ENCODE measurements at regions not wholly inside any gene's neighbourhood (a gene's known extent, or its start where the extent isn't known, plus 50 kb on each side); places are given as distances from the start of the nearest gene placed in this dataset.

DNA sequence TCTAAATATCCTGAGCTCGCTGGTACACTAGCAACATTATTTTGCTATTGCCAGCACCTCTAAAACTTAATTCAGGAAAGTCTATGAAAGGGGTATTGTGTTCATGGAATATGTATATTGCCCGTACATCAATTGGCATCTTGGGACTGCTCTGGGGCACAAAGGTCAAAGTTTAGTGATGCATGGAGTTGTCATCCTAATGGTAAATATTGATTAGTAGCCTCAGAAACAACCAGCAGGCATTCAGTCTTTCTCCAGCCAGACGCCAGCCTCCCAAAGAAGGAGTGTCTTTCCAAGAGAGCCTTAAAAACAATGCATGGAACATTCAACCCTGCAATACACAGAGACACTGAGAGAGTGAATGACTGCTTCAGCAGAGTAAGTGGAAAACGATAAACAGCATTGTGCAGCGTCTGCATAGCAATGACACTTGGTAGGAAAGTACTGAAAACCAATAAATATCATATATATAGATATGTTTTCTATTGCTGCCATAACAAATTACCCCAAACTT is 377.3 kb downstream of the SHQ1 start:
- DNase-seq: no peak
- ChIA-PET POLR2A (no interaction called here), CTCF (no interaction called here)
- peaks cover 9% of the 10 kb centered on the region for H3K4me1 Mint-ChIP-seq (ENCODE audit: low read depth)
- H3K36me3 Mint-ChIP-seq (ENCODE audit: low read depth): no peaks in the 10 kb centered on the region
- no peak for ATAC-seq
- H3K4me3 Mint-ChIP-seq: no peak overlapping the region
- no peaks in the 10 kb centered on the region for H3K27me3 Mint-ChIP-seq (ENCODE audit: low read depth)
- no peaks in the 10 kb centered on the region for H3K9me3 Mint-ChIP-seq (ENCODE audit: insufficient read depth)
- no peak overlapping the region for H3K27ac Mint-ChIP-seq

DNA sequence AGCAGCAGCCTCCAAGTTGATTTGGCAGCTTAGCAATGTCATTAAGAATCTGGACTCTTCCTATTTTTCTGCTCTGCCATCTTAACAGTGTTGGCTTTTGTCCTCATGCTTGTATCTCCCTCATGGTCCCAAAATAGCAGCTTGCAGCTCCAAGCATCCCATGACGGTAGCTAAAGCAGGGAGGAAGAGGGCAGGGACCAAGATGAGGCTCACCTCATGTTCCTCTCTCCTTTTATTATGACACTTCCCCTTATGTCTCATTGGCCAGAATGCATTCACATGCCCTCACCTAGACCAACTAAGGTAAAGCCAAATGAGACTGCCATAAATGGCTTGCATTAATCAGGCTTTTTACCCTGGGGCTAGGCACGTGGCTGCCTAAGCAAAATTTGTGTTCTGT is 382.4 kb downstream of the SHQ1 start:
- Mint-ChIP-seq H3K27me3 (ENCODE audit: low read depth) (peaks cover 3% of the 10 kb centered on the region), H3K36me3 (ENCODE audit: low read depth) (no peaks in the 10 kb centered on the region), H3K9me3 (ENCODE audit: insufficient read depth) (no peaks in the 10 kb centered on the region), H3K27ac (no peak overlapping the region), H3K4me1 (ENCODE audit: low read depth) (no peaks in the 10 kb centered on the region), H3K4me3 (no peak overlapping the region)
- no peak for ATAC-seq
- no peak for DNase-seq
- ChIA-PET CTCF (no interaction called here), POLR2A (no interaction called here)

DNA sequence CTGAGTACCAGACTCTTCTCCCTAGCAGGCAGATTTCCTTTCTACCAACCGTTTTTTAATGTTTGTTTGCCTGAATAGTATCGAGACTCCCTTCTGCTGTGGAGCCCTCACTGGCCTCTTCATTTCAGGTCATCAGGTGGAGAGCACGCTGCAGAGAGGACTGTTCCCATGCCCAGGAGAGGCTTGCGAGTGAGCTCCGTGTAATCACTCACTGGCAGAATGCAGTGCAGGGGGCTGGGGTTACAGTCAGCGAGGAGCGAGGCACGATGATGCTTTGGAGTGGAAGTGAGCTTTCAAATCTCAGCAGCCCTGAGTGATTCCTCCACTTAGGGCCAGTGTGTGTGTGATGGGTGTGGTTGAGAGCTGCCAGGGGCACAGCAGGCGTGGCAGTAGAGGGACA is 385.2 kb downstream of the SHQ1 start:
- H3K27me3 Mint-ChIP-seq (ENCODE audit: low read depth): peaks cover 5% of the 10 kb centered on the region
- no peaks in the 10 kb centered on the region for H3K9me3 Mint-ChIP-seq (ENCODE audit: insufficient read depth)
- ChIA-PET POLR2A (no interaction called here), CTCF (no interaction called here)
- ATAC-seq (no peak), DNase-seq (no peak)
- H3K36me3 Mint-ChIP-seq (ENCODE audit: low read depth): no peaks in the 10 kb centered on the region
- no peaks in the 10 kb centered on the region for H3K4me1 Mint-ChIP-seq (ENCODE audit: low read depth)
- H3K4me3 Mint-ChIP-seq: no peak overlapping the region
- H3K27ac Mint-ChIP-seq: no peak overlapping the region

DNA sequence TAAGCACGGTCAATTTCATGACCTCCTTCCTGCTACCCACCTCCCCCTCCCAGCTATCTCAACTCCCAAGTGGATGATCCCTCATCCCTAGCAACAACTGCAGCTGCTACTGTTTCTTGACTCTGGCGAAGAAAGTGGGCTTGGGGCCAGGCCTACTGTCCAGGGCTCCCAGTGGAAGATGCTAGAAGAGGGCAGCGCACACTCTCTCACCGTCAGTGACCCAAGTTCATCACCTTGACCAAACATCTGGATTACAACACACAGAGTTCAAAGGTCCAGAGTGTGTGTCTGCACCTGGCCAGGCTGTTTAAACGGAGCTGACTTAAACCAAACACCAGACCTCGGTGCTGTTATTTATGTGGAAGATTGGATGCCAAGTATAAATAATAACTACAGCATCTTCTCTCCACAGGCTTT is 385.6 kb downstream of the SHQ1 start:
- CTCF ChIA-PET: no interaction called here
- Mint-ChIP-seq H3K4me1 (ENCODE audit: low read depth) (no peaks in the 10 kb centered on the region), H3K27me3 (ENCODE audit: low read depth) (peaks cover 5% of the 10 kb centered on the region), H3K27ac (no peak overlapping the region), H3K36me3 (ENCODE audit: low read depth) (no peaks in the 10 kb centered on the region), H3K4me3 (no peak overlapping the region), H3K9me3 (ENCODE audit: insufficient read depth) (no peaks in the 10 kb centered on the region)
- ATAC-seq (no peak), DNase-seq (no peak)
- POLR2A ChIA-PET: no interaction called here

DNA sequence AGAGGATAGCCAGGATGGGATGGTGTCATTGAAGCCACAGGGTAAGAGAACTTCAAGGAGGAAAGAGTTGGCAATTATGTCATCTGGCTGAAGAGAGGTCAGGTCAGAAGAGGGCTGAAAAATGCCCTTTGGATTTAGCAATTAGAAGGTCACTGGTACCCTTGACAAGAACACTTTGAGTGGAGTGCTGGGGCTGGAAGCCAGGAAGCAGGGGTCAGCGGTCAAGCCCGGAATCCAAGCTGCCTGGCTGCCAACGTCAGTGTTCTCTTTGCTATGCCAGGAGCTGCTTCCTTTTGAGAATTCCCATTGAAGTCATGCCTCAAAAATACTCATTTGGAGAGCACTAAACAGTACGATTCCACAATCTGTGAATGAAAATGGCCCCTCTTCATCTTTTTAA is 386.5 kb downstream of the SHQ1 start:
- H3K27ac Mint-ChIP-seq: no peak overlapping the region
- H3K36me3 Mint-ChIP-seq (ENCODE audit: low read depth): no peaks in the 10 kb centered on the region
- H3K4me1 Mint-ChIP-seq (ENCODE audit: low read depth): no peaks in the 10 kb centered on the region
- POLR2A ChIA-PET: no interaction called here
- H3K9me3 Mint-ChIP-seq (ENCODE audit: insufficient read depth): no peaks in the 10 kb centered on the region
- H3K27me3 Mint-ChIP-seq (ENCODE audit: low read depth): peaks cover 5% of the 10 kb centered on the region
- no peak for ATAC-seq
- H3K4me3 Mint-ChIP-seq: no peak overlapping the region
- CTCF ChIA-PET: no interaction called here
- no peak for DNase-seq

DNA sequence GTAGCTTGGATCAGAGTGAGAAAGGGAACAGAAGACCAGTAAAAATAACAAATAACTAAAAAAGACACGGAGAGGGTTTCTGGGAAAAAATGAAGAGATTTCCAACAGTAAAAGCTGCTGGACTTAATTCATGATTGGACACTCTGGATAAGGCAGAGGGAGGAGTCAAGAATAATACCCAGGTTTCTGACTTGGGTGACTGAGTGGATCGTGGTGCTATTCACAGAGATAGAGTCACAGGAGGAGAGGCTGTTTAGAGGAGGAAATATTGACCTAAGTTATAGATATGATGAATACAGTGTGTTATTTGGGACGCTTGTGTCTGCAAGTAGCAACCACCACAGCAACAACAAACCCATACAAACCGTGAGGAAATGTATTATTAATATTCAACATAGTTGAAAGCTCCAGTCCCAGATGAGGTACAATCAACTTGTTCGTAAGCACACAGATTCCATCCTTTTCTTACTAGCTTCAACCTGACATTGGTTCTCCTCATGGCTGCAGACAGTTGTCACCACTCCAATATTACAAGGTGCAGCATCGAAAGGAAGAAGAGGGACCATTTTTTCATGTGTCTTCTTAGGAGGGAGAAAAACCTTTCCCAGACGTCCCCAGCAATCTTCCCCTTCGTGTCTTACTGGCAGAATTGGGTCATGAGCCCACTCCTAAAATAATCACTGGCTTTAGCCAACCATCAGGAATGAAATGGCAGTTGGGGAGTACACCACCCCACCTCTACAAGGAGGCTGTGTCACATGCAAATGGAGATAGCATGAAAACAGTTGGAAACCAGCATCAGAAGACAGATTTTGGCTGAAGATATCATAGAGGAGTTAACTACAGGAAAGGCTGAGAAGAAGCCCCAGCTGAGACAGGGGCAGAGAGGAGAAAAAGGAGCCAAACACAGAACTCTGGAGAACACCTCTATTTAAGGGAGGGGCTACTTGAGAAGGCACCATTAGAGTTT is 387.8 kb downstream of the SHQ1 start:
- CTCF ChIA-PET: no interaction called here
- Mint-ChIP-seq H3K27ac (no peak overlapping the region), H3K36me3 (ENCODE audit: low read depth) (no peaks in the 10 kb centered on the region), H3K4me1 (ENCODE audit: low read depth) (peaks cover 5% of the 10 kb centered on the region), H3K27me3 (ENCODE audit: low read depth) (peaks cover 5% of the 10 kb centered on the region), H3K4me3 (no peak overlapping the region), H3K9me3 (ENCODE audit: insufficient read depth) (no peaks in the 10 kb centered on the region)
- DNase-seq (no peak), ATAC-seq (no peak)
- POLR2A ChIA-PET: no interaction called here

DNA sequence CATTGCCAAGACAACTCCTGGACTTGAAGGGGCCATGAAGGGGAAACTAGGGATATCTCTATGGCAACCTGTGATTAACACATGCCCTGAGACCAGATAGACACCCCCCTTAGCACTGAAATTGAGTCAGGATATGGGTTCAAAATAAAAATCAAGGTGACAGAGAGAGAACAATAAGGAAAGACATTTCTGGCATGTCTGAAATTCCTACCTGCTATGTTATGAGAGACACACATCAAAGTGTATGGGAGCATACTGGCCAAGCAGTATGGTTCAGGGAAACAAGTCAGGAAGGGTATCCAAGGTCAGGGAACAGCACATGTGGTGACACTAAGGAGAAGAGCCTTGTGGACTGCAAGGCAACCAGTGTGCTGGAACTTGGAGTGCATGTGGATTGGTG is 388.7 kb downstream of the SHQ1 start:
- ChIA-PET POLR2A (no interaction called here), CTCF (no interaction called here)
- Mint-ChIP-seq H3K27me3 (ENCODE audit: low read depth) (peaks cover 8% of the 10 kb centered on the region), H3K4me1 (ENCODE audit: low read depth) (peaks cover 14% of the 10 kb centered on the region), H3K9me3 (ENCODE audit: insufficient read depth) (no peaks in the 10 kb centered on the region), H3K36me3 (ENCODE audit: low read depth) (no peaks in the 10 kb centered on the region), H3K27ac (no peak overlapping the region), H3K4me3 (no peak overlapping the region)
- no peak for ATAC-seq
- no peak for DNase-seq

DNA sequence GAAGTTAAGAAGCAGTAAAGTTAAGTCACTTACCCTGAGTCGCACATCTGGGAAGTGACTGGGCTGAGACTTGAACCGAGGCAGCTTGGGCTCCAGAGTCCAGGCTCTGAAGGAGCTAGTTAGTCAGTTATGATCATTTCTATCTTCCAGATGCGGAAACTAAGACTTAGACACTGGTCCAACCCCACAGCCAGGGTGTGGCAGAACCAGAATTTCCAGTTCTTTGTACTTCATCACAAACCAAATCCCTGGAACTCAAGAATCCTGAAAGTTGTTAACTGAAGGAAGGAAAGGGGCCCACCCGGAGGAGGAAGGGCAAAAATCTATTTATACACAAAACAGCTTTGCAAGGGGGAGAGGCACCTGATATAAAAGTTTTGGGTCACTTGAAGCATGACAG is 389.9 kb downstream of the SHQ1 start:
- Mint-ChIP-seq H3K36me3 (ENCODE audit: low read depth) (no peaks in the 10 kb centered on the region), H3K27ac (no peak overlapping the region), H3K4me3 (no peak overlapping the region), H3K9me3 (ENCODE audit: insufficient read depth) (no peaks in the 10 kb centered on the region), H3K27me3 (ENCODE audit: low read depth) (peaks cover 16% of the 10 kb centered on the region), H3K4me1 (ENCODE audit: low read depth) (peaks cover 15% of the 10 kb centered on the region)
- no peak for DNase-seq
- ATAC-seq: no peak
- CTCF ChIA-PET: no interaction called here
- POLR2A ChIA-PET: no interaction called here

DNA sequence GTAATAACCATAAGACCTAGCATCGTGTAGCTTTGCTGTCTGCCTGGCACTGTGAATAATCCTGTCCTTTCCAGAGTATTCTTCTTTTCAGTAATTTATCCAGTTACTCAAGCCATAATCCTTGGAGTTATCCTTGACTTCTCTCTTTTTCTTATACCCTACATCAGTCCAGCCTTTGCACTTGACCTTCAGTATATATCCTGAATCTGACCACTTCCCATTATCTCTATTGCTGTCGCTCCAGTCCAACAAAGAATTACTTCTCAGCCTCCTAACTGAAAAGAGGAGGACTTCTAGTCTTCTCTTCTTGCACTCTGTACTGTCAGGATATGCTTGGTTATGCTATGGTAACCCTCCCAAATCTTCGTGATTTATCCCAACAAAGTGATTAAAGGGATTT is 393.8 kb downstream of the SHQ1 start:
- no peak overlapping the region for H3K4me3 Mint-ChIP-seq

DNA sequence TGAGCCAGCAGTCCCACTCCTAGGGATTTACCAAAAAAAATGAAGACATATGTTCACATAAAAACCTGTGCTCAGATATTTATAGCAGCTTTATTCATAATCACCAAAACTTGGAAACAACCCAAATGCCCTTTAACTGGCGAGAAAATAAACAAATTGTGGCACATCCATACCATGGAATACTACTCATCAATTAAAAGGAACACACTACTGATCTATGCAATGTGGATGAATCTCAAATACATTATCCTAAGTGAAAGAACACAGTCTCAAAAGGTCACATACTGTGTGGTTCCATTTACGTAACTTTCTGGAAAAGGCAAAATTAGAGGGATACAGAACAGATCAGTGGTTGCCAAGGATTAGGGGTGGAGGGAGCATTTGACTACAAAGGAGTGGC is 394.5 kb downstream of the SHQ1 start:
- no peaks in the 10 kb centered on the region for H3K36me3 Mint-ChIP-seq (ENCODE audit: low read depth)
- ATAC-seq: no peak
- no peak for DNase-seq
- no peaks in the 10 kb centered on the region for H3K9me3 Mint-ChIP-seq (ENCODE audit: insufficient read depth)
- peaks cover 15% of the 10 kb centered on the region for H3K4me1 Mint-ChIP-seq (ENCODE audit: low read depth)
- H3K4me3 Mint-ChIP-seq: no peak overlapping the region
- no peak overlapping the region for H3K27ac Mint-ChIP-seq
- ChIA-PET POLR2A (no interaction called here), CTCF (interaction anchor here (0.7 kb wide), 1 partner anchor 12 kb away, joined by 3 read pairs; no protein-coding TSS in a partner anchor)
- peaks cover 35% of the 10 kb centered on the region for H3K27me3 Mint-ChIP-seq (ENCODE audit: low read depth)

More for the DNA sequence above, 393.8 kb downstream of the SHQ1 start:
- Mint-ChIP-seq H3K9me3 (ENCODE audit: insufficient read depth) (no peaks in the 10 kb centered on the region), H3K27ac (no peak overlapping the region), H3K36me3 (ENCODE audit: low read depth) (no peaks in the 10 kb centered on the region), H3K4me1 (ENCODE audit: low read depth) (peaks cover 15% of the 10 kb centered on the region), H3K27me3 (ENCODE audit: low read depth) (peaks cover 35% of the 10 kb centered on the region)
- ATAC-seq: no peak
- CTCF ChIA-PET: no interaction called here
- POLR2A ChIA-PET: no interaction called here
- DNase-seq: no peak

DNA sequence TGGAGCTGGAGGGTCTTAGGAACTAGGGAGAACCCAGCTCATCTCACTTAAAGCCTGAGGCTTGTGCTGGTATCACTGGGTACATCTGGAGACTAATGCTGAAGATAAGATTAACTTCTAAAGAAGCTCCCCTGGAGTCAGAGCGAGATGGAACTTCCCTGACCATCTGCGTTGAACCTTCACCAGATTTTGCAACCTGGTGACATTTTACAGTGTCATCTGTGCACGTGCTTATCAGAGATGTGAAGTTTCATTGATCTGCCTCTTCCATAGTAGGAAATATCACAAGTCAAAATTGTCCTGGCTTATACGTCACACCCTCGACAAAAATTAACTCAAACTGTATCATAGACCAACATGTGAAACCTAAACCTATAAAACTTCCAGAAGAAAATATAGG is 395.5 kb downstream of the SHQ1 start:
- H3K27ac Mint-ChIP-seq: no peak overlapping the region
- no peak overlapping the region for H3K4me3 Mint-ChIP-seq

DNA sequence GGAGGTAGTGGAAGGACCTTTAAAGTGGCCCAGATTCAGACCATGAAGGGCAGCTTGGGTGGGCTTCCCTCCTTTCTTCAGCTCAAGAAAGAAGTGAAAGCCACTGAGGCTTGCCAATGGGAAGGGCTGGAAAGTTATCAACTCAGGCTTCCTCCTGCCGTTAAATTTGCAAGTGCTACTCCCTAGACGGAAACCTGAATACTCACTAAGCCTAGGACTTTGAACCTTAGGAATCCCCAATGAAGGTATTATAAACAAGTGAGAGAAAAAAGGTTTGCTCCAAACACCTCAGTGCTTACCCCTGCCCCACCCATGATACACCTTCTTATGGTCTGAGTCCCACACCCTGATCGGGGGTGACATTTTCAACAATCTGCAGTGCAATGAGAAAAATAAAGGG is 396.4 kb downstream of the SHQ1 start:
- DNase-seq (no peak), ATAC-seq (no peak)
- Mint-ChIP-seq H3K9me3 (ENCODE audit: insufficient read depth) (no peaks in the 10 kb centered on the region), H3K27ac (no peak overlapping the region), H3K4me1 (ENCODE audit: low read depth) (peaks cover 15% of the 10 kb centered on the region), H3K27me3 (ENCODE audit: low read depth) (peaks cover 35% of the 10 kb centered on the region), H3K4me3 (no peak overlapping the region), H3K36me3 (ENCODE audit: low read depth) (no peaks in the 10 kb centered on the region)
- ChIA-PET CTCF (interaction anchor here (0.8 kb wide), 1 partner anchor 10 kb away, joined by 4 read pairs; no protein-coding TSS in a partner anchor), POLR2A (no interaction called here)

More for the DNA sequence above, 395.5 kb downstream of the SHQ1 start:
- no peak for DNase-seq
- CTCF ChIA-PET: interaction anchor here (0.7 kb wide), 1 partner anchor 11 kb away, joined by 3 read pairs; no protein-coding TSS in a partner anchor
- no peaks in the 10 kb centered on the region for H3K9me3 Mint-ChIP-seq (ENCODE audit: insufficient read depth)
- POLR2A ChIA-PET: no interaction called here
- H3K36me3 Mint-ChIP-seq (ENCODE audit: low read depth): no peaks in the 10 kb centered on the region
- peaks cover 35% of the 10 kb centered on the region for H3K27me3 Mint-ChIP-seq (ENCODE audit: low read depth)
- H3K4me1 Mint-ChIP-seq (ENCODE audit: low read depth): peaks cover 15% of the 10 kb centered on the region
- no peak for ATAC-seq

Measured in activated CD8-positive, alpha-beta T cell treated with anti-CD3 and anti-CD28 coated beads, Interleukin-2, amount 10 ng/mL, durations not matched to agents 7 days and 5 days (primary cell).